ENCODE measurements at regions not wholly inside any gene's neighbourhood (a gene's known extent, or its start where the extent isn't known, plus 50 kb on each side); places are given as distances from the start of the nearest gene placed in this dataset.

GRCh38 chr2:221074238-221074637 is 497.9 kb downstream of the EPHA4 start:
- no peak overlapping the region for H3K4me2 ChIP-seq (ENCODE audit: low read length)
- H3K36me3 ChIP-seq (ENCODE audit: insufficient read depth, low read length), result no peaks in the 10 kb centered on the region

GRCh38 chr2:221075203-221075602 is 496.9 kb downstream of the EPHA4 start:
- no peaks in the 10 kb centered on the region for H3K9me3 ChIP-seq (ENCODE audit: low read length)
- no peaks in the 10 kb centered on the region for H3K27me3 ChIP-seq (ENCODE audit: insufficient read depth, low read length)
- no peaks in the 10 kb centered on the region for H3K79me2 ChIP-seq (ENCODE audit: insufficient read depth, low read length)
- no peaks in the 10 kb centered on the region for H4K20me1 ChIP-seq (ENCODE audit: insufficient read depth, low read length)
- H2AFZ ChIP-seq (ENCODE audit: low read length), result no peak overlapping the region
- no peak overlapping the region for H3K9ac ChIP-seq (ENCODE audit: low read length)
- H3K4me3 ChIP-seq (ENCODE audit: low read depth, low read length, poor library complexity, severe bottlenecking), result no peak overlapping the region
- H3K9me2 ChIP-seq (ENCODE audit: low read depth, low read length), result no peaks in the 10 kb centered on the region
- no peak for TF ChIP-seq CTCF (IDR thresholded peaks at IDR 0.05; ENCODE audit: low read length)
- no peak for TF ChIP-seq EZH2 (IDR thresholded peaks at IDR 0.05; ENCODE audit: borderline replicate concordance, low read length)
- no peaks in the 10 kb centered on the region for H3K36me3 ChIP-seq (ENCODE audit: insufficient read depth, low read length)
- no peaks in the 10 kb centered on the region for H3F3A ChIP-seq (ENCODE audit: insufficient read depth, low read length)
- H3K4me1 ChIP-seq (ENCODE audit: insufficient read depth, low read length, severe bottlenecking), result no peaks in the 10 kb centered on the region
- H3K27ac ChIP-seq (ENCODE audit: low read depth, low read length, poor library complexity, severe bottlenecking), result no peak overlapping the region
- H3K4me2 ChIP-seq (ENCODE audit: low read length), result no peak overlapping the region

More at GRCh38 chr2:221074238-221074637, 497.9 kb downstream of the EPHA4 start:
- H3K9ac ChIP-seq (ENCODE audit: low read length), result no peak overlapping the region
- no peak overlapping the region for H3K4me3 ChIP-seq (ENCODE audit: low read depth, low read length, poor library complexity, severe bottlenecking)
- H3K4me1 ChIP-seq (ENCODE audit: insufficient read depth, low read length, severe bottlenecking), result no peaks in the 10 kb centered on the region
- H3K79me2 ChIP-seq (ENCODE audit: insufficient read depth, low read length), result no peaks in the 10 kb centered on the region
- H2AFZ ChIP-seq (ENCODE audit: low read length), result no peak overlapping the region
- no peaks in the 10 kb centered on the region for H3F3A ChIP-seq (ENCODE audit: insufficient read depth, low read length)
- H3K27ac ChIP-seq (ENCODE audit: low read depth, low read length, poor library complexity, severe bottlenecking), result no peak overlapping the region
- H4K20me1 ChIP-seq (ENCODE audit: insufficient read depth, low read length), result no peaks in the 10 kb centered on the region
- no peaks in the 10 kb centered on the region for H3K9me3 ChIP-seq (ENCODE audit: low read length)
- no peaks in the 10 kb centered on the region for H3K9me2 ChIP-seq (ENCODE audit: low read depth, low read length)
- TF ChIP-seq CTCF (IDR thresholded peaks at IDR 0.05; ENCODE audit: low read length), result no peak
- TF ChIP-seq EZH2 (IDR thresholded peaks at IDR 0.05; ENCODE audit: borderline replicate concordance, low read length), result no peak
- no peaks in the 10 kb centered on the region for H3K27me3 ChIP-seq (ENCODE audit: insufficient read depth, low read length)

- no peak overlapping the region for H3K9ac ChIP-seq (ENCODE audit: low read length)
- H3K9me2 ChIP-seq (ENCODE audit: low read depth, low read length), result no peaks in the 10 kb centered on the region
- no peaks in the 10 kb centered on the region for H4K20me1 ChIP-seq (ENCODE audit: insufficient read depth, low read length)
- H3K4me2 ChIP-seq (ENCODE audit: low read length), result no peak overlapping the region
- H3K27ac ChIP-seq (ENCODE audit: low read depth, low read length, poor library complexity, severe bottlenecking), result no peak overlapping the region
- H3K4me3 ChIP-seq (ENCODE audit: low read depth, low read length, poor library complexity, severe bottlenecking), result no peak overlapping the region
- H3K4me1 ChIP-seq (ENCODE audit: insufficient read depth, low read length, severe bottlenecking), result no peaks in the 10 kb centered on the region
- no peaks in the 10 kb centered on the region for H3K9me3 ChIP-seq (ENCODE audit: low read length)
- no peaks in the 10 kb centered on the region for H3F3A ChIP-seq (ENCODE audit: insufficient read depth, low read length)
- no peaks in the 10 kb centered on the region for H3K36me3 ChIP-seq (ENCODE audit: insufficient read depth, low read length)
- H3K79me2 ChIP-seq (ENCODE audit: insufficient read depth, low read length), result no peaks in the 10 kb centered on the region
- no peaks in the 10 kb centered on the region for H3K27me3 ChIP-seq (ENCODE audit: insufficient read depth, low read length)
- TF ChIP-seq CTCF (IDR thresholded peaks at IDR 0.05; ENCODE audit: low read length), result no peak
- TF ChIP-seq EZH2 (IDR thresholded peaks at IDR 0.05; ENCODE audit: borderline replicate concordance, low read length), result no peak
- no peak overlapping the region for H2AFZ ChIP-seq (ENCODE audit: low read length)
These were observed 494.9 kb downstream of the EPHA4 start for GRCh38 chr2:221077251-221077650.

Measured in OCI-LY1 (cell line).